ENCODE measurements at regions not wholly inside any gene's neighbourhood (a gene's known extent, or its start where the extent isn't known, plus 50 kb on each side); places are given as distances from the start of the nearest gene placed in this dataset.

DNA sequence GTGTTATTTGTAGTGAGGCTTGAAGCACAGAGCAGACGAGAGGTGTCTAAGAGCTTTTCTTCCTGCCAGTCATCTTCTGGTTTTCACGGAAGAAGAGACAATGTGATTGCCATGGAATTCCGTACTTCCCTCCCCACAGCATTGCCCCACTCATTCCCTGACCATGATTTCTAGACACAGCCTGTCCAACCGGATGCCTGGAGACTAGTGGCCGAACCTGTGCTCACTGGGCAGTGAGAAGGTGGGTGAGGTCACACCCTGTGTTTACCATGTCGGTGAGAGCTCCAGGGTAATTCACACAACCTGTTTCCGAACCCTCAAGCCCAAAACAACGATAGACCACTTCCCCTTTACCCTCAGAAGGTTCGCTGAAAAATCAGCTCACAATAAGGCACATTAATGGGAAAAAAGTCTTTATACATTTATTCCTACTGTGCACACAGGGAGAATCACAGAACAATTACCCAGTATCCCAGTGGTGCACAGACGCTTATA lies 271.9 kb upstream of the FMN2 start:
- H3K9ac ChIP-seq (ENCODE audit: insufficient read depth, low read length): no peak overlapping the region
- DNase-seq (ENCODE audit: low read depth in 2 of 2): no peak

DNA sequence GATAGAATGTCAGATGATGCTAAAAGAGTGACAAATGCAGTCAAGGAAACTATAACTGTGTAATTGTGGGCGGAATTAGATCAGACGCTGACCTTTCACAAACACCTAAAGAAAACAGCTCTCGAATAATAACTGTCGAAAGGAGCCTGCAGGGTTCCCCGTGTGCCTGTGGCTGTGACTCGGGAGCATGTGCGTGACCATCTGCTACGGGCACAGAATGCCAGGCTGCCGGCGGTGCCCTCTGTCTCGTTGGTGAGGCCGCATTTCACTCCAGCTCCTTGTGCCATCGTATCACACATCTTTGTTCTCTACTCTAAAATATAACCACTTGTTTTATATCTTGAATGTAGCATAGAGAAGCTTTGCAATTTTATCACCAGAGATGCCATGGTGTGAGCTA lies 267.8 kb upstream of the FMN2 start:
- no peak overlapping the region for H3K27ac ChIP-seq (ENCODE audit: insufficient read depth, low read length)
- H3K36me3 ChIP-seq (ENCODE audit: control insufficient read depth, insufficient read depth, low read length): no peaks in the 10 kb centered on the region
- no peak overlapping the region for H3K4me2 ChIP-seq (ENCODE audit: extremely low read depth, insufficient read depth, low read length)
- TF ChIP-seq CTCF (conservative IDR thresholded peaks at IDR 0.05 in 1 of 2, IDR thresholded peaks at IDR 0.05 in 1 of 2; ENCODE audit: low read depth in 1 of 2, low read length in 2 of 2): no peak
- H3K27me3 ChIP-seq (ENCODE audit: control insufficient read depth, insufficient read depth, low read length): no peaks in the 10 kb centered on the region
- no peaks in the 10 kb centered on the region for H3K79me2 ChIP-seq (ENCODE audit: control insufficient read depth, insufficient read depth, low read length)
- H2AFZ ChIP-seq (ENCODE audit: low read length): no peak overlapping the region
- no peaks in the 10 kb centered on the region for H4K20me1 ChIP-seq (ENCODE audit: control insufficient read depth, extremely low read depth, insufficient read depth, low read length)
- no peak overlapping the region for H3K9ac ChIP-seq (ENCODE audit: insufficient read depth, low read length)
- DNase-seq (ENCODE audit: low read depth in 2 of 2): no peak
- no peaks in the 10 kb centered on the region for H3K4me1 ChIP-seq (ENCODE audit: control insufficient read depth, extremely low read depth, insufficient read depth, low read length)
- H3K4me3 ChIP-seq (replicated peaks in 1 of 4; ENCODE audit: control extremely low read depth in 1 of 4, insufficient read depth in 1 of 4, low read depth in 3 of 4, low read length in 4 of 4): no peak overlapping the region
- no peaks in the 10 kb centered on the region for H3K9me3 ChIP-seq (ENCODE audit: control insufficient read depth, insufficient read depth, low read depth, low read length)

More for the DNA sequence above, 271.9 kb upstream of the FMN2 start:
- no peak for TF ChIP-seq EZH2 (IDR thresholded peaks at IDR 0.05; ENCODE audit: low read length, missing control alignments)
- no peak for TF ChIP-seq CTCF (conservative IDR thresholded peaks at IDR 0.05 in 1 of 2, IDR thresholded peaks at IDR 0.05 in 1 of 2; ENCODE audit: low read depth in 1 of 2, low read length in 2 of 2)
- Histone ChIP-seq H3K36me3 (ENCODE audit: control insufficient read depth, insufficient read depth, low read length) (no peaks in the 10 kb centered on the region), H3K27me3 (ENCODE audit: control insufficient read depth, insufficient read depth, low read length) (no peaks in the 10 kb centered on the region), H3K4me3 (replicated peaks in 1 of 4; ENCODE audit: control extremely low read depth in 1 of 4, insufficient read depth in 1 of 4, low read depth in 3 of 4, low read length in 4 of 4) (no peak overlapping the region), H3K9me3 (ENCODE audit: control insufficient read depth, insufficient read depth, low read depth, low read length) (no peaks in the 10 kb centered on the region), H3K79me2 (ENCODE audit: control insufficient read depth, insufficient read depth, low read length) (no peaks in the 10 kb centered on the region), H3K27ac (ENCODE audit: insufficient read depth, low read length) (no peak overlapping the region), H4K20me1 (ENCODE audit: control insufficient read depth, extremely low read depth, insufficient read depth, low read length) (no peaks in the 10 kb centered on the region), H3K4me2 (ENCODE audit: extremely low read depth, insufficient read depth, low read length) (no peak overlapping the region), H3K4me1 (ENCODE audit: control insufficient read depth, extremely low read depth, insufficient read depth, low read length) (no peaks in the 10 kb centered on the region), H2AFZ (ENCODE audit: low read length) (no peak overlapping the region)

DNA sequence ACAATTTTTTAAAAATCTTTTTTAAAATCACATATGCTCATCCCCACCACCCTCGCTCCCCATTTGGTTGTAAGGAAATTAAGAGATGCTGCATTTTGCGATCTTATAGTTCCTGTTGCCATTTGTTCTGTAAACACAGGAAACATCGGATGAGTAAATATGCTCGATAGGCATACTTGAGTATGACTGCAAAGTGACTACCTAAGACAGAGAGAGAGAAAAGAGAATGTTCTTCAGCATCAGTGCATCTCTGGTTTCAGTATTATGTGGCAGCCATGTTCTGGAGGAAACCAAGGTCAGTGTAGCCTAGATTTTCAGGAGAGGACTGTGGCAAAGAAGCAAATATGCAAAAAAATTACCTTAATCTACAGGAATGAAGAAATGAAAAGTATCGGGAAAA lies 265.5 kb upstream of the FMN2 start:
- Histone ChIP-seq H3K4me3 (replicated peaks in 1 of 4; ENCODE audit: control extremely low read depth in 1 of 4, insufficient read depth in 1 of 4, low read depth in 3 of 4, low read length in 4 of 4) (no peak overlapping the region), H3K9ac (ENCODE audit: insufficient read depth, low read length) (no peak overlapping the region), H3K4me2 (ENCODE audit: extremely low read depth, insufficient read depth, low read length) (no peak overlapping the region), H4K20me1 (ENCODE audit: control insufficient read depth, extremely low read depth, insufficient read depth, low read length) (no peaks in the 10 kb centered on the region), H3K27ac (ENCODE audit: insufficient read depth, low read length) (no peak overlapping the region), H3K4me1 (ENCODE audit: control insufficient read depth, extremely low read depth, insufficient read depth, low read length) (no peaks in the 10 kb centered on the region), H3K27me3 (ENCODE audit: control insufficient read depth, insufficient read depth, low read length) (no peaks in the 10 kb centered on the region), H2AFZ (ENCODE audit: low read length) (no peak overlapping the region), H3K79me2 (ENCODE audit: control insufficient read depth, insufficient read depth, low read length) (no peaks in the 10 kb centered on the region), H3K9me3 (ENCODE audit: control insufficient read depth, insufficient read depth, low read depth, low read length) (no peaks in the 10 kb centered on the region), H3K36me3 (ENCODE audit: control insufficient read depth, insufficient read depth, low read length) (no peaks in the 10 kb centered on the region)
- no peak for DNase-seq (ENCODE audit: low read depth in 2 of 2)
- TF ChIP-seq CTCF (conservative IDR thresholded peaks at IDR 0.05 in 1 of 2, IDR thresholded peaks at IDR 0.05 in 1 of 2; ENCODE audit: low read depth in 1 of 2, low read length in 2 of 2): no peak
- TF ChIP-seq EZH2 (IDR thresholded peaks at IDR 0.05; ENCODE audit: low read length, missing control alignments): no peak
